ENCODE measurements at regions not wholly inside any gene's neighbourhood (a gene's known extent, or its start where the extent isn't known, plus 50 kb on each side); places are given as distances from the start of the nearest gene placed in this dataset.
"Not testable (repeated sequence)": the region's sequence is repeated elsewhere in the genome, so short reads cannot be mapped to it uniquely, and the experiment has no call there.

DNA sequence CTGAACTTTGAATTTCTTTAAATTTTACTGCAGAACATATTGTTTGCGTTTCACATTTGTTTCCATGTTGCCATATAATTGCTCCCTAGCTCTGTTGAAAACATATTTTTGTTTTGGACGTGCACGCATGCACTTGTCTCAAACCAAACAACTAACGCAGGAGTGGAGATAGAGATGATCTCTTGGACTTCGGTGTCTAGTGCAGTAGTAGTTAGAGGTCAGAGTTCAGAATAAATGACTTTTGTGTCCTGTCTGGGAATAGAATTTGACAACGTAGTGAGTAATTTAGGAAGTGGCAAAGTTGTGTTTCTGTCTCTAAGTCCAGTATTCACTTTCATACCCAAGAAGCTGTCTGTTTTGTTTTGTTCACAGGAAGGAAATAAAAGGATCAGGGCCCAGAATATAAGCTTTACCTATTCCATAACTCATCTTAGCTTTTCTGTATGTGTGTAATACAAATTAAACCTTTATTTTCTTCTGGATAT, 173.8 kb downstream of the AEBP2 start:
- peaks cover 7 to 9% of the 10 kb centered on the region in 2 donors for H3K9me3 Mint-ChIP-seq
- H3K27ac Mint-ChIP-seq: no peak overlapping the region
- H3K27me3 Mint-ChIP-seq: no peaks in the 10 kb centered on the region
- H3K36me3 Mint-ChIP-seq: peaks cover 14 to 22% of the 10 kb centered on the region in 2 donors
- DNase-seq: no peak
- no peak overlapping the region for H3K4me3 Mint-ChIP-seq
- H3K4me1 Mint-ChIP-seq: peaks cover 0 to 2% of the 10 kb centered on the region in 2 donors
- ATAC-seq (replicated peaks): no peak

DNA sequence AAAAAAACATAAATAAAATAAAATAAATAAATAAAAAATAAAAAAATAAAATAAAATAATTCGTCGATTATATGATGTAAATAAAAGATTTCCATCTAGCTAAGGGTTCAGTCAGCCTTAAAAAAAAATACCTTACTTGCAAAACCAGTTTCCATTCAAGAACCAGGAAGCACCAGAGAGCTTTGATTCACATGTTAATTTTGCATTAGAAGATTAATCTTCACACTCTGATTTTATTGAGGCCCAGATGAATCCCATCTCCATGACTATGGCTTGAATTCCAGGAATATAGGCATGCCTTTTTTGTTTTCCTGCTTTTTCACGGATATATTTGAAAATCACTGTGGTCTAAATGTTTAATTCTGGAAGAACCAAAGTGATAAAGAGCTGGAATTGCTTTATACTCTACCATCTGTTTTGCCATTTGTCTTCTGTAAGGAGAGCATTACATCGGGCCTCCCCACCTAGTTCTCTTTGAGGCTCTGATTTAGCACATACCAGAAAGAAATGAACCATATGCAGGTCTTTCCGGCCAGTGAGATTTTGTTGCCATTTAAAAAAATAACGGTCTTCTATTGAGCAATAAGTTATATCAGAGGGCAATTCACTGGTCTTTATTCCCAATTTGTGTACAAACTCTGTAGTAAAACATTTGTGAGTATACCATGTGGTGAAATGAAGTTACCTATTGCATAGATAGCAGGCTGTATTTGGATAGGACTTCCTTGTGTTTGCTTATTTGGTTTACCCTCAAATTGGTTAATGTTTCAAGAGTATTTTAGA, 175.5 kb downstream of the AEBP2 start:
- H3K4me3 Mint-ChIP-seq: no peak overlapping the region
- peaks cover 7 to 9% of the 10 kb centered on the region in 2 donors for H3K9me3 Mint-ChIP-seq
- peaks cover 0 to 2% of the 10 kb centered on the region in 2 donors for H3K4me1 Mint-ChIP-seq
- H3K27me3 Mint-ChIP-seq: no peaks in the 10 kb centered on the region
- H3K27ac Mint-ChIP-seq: no peak overlapping the region
- H3K36me3 Mint-ChIP-seq: peaks cover 14 to 22% of the 10 kb centered on the region in 2 donors
- ATAC-seq (replicated peaks): no peak
- DNase-seq: no peak

DNA sequence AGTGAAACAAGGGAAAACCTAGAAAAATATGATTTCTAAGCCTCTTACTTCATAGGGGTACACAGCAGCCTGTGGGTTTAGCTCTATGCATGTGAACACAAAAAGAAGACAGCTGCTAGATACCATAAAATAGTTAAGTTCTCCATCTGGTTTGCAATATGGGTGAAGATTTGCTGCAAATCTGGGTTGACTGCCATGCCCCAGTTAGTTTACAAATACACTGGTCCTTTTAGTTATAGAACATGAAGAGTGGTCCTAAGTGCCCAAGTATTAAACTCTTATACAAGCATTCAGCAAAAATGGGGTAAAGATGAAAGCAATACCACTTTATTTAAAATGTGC, 176.1 kb downstream of the AEBP2 start:
- Mint-ChIP-seq H3K27me3 (no peaks in the 10 kb centered on the region), H3K36me3 (peaks cover 11 to 22% of the 10 kb centered on the region in 2 donors), H3K4me3 (no peak overlapping the region), H3K27ac (no peak overlapping the region), H3K4me1 (peaks cover 0 to 2% of the 10 kb centered on the region in 2 donors), H3K9me3 (peaks cover 7 to 9% of the 10 kb centered on the region in 2 donors)
- ATAC-seq (replicated peaks) (no peak), DNase-seq (no peak)

DNA sequence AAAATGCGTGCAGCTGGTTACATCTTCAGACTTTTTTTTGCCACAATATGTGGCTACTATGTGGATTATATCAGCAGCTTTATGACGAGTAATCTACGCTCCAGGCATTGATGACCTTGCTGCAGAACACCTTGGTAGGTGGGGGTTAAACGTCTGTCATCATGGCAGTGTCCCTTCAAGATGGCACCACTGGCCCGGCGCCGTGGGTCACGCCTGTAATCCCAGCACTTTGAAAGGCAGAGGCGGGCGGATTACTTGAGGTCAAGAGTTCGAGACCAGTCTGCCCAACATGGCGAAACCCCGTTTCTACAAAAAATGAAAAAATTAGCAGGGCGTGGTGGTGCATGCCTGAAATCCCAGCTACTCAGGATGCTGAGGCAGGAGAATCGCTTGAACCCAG, 177.5 kb downstream of the AEBP2 start:
- Mint-ChIP-seq H3K4me3 (no peak overlapping the region), H3K36me3 (peaks cover 2 to 12% of the 10 kb centered on the region in 2 donors), H3K4me1 (peaks cover 0 to 2% of the 10 kb centered on the region in 2 donors), H3K9me3 (peaks cover 2 to 3% of the 10 kb centered on the region in 2 donors), H3K27ac (no peak overlapping the region), H3K27me3 (no peaks in the 10 kb centered on the region)
- DNase-seq (no peak), ATAC-seq (replicated peaks) (no peak)

DNA sequence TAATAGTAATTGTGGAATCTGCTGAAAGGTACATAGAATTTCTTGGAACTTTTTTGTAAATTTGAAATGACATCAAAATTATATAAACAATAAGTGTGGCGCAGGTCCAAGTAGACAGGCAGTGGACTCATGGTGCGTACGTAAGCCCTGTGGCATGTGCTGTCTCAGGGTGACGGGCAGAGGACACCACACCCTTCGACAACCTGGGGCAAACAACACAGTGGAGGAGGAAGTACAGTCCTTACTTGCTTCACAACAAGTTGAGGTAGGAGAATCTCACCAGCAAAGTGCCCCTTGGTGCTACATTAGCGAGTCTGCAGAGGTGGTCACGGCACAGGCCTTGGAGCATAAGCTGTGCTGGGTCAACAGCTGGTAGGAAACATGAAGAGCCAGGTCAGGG, 180.9 kb downstream of the AEBP2 start:
- Mint-ChIP-seq H3K27ac (no peak overlapping the region), H3K4me1 (peaks cover 0 to 2% of the 10 kb centered on the region in 2 donors), H3K4me3 (no peak overlapping the region), H3K36me3 (no peaks in the 10 kb centered on the region), H3K27me3 (no peaks in the 10 kb centered on the region), H3K9me3 (peaks cover 0 to 1% of the 10 kb centered on the region in 2 donors)
- no peak for ATAC-seq (replicated peaks)
- DNase-seq: no peak

DNA sequence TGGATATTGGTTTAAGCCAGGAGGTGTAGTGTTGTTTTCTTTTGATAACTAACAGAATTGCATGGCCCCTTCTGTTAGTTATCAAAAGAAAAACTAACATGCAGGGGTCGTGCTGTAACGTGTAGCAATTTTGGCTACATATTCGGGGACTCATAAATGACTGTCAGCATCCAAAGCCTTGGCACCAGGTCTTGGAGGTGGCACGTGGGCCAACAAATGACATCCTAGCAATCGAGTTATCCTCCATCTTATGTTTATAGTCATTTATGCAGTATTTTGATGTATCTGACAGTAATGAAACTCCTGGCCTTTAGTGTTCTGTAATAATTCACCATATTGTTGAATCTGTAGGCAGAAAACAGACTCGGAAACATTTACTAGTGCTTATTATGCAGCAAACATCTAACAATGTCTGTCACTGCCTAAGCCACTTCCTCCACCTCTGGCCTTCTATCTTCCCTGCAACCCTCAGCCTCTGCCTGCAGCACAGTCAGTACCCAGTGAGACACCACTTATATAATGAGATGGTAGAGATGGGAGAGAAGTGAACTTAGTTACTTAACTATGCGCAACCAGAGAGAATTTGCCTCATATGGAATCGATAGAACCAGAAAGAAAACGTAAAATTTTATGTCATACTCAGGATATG, 184.6 kb downstream of the AEBP2 start:
- H3K4me3 Mint-ChIP-seq: no peak overlapping the region
- peaks cover 3 to 7% of the 10 kb centered on the region in 2 donors for H3K36me3 Mint-ChIP-seq
- DNase-seq (no peak), ATAC-seq (replicated peaks) (no peak)
- H3K9me3 Mint-ChIP-seq: peaks cover 3 to 4% of the 10 kb centered on the region in 2 donors
- H3K27ac Mint-ChIP-seq: no peak overlapping the region
- no peaks in the 10 kb centered on the region for H3K27me3 Mint-ChIP-seq
- no peaks in the 10 kb centered on the region for H3K4me1 Mint-ChIP-seq

DNA sequence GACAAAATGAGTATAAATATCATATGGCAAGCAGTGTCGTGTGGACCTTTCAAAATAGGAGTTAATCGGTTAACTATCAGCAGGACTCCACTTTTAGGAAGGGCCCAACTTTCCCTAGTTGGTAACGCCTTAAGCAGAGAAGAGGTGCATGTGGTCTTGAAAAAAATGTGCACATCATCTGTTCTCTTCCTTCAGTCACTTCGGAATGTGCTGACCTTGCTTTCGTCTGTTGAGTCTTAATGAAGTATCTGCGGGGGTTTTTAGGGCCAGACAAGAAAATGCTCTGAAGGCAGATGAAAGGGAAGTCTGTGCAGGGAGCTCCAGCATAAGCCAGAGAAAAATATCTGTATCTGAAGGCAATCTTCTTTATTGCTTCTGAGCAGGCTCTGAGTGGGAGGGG, 185.2 kb downstream of the AEBP2 start:
- ATAC-seq (replicated peaks) (no peak), DNase-seq (no peak)
- Mint-ChIP-seq H3K27me3 (no peaks in the 10 kb centered on the region), H3K4me1 (no peaks in the 10 kb centered on the region), H3K36me3 (peaks cover 3 to 7% of the 10 kb centered on the region in 2 donors), H3K4me3 (no peak overlapping the region), H3K9me3 (peaks cover 3 to 4% of the 10 kb centered on the region in 2 donors), H3K27ac (no peak overlapping the region)

DNA sequence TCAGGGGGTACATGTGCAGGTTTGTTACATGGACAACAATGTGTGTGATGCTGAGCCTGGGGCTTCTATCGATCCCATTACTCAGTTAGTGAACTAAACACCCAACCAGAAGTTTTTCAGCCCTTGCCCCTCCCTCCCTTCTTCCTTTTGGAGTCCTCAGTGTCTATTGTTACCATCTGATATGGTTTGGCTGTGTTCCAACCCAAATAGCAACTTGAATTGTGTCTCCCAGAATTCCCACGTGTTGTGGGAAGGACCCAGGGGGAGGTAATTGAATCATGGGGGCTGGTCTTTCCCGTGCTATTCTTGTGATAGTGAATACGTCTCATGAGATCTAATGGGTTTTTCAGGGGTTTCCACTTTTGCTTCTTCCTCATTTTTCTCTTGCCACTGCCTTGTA, 186.3 kb downstream of the AEBP2 start:
- H3K4me1 Mint-ChIP-seq; H3K4me3 Mint-ChIP-seq; H3K27me3 Mint-ChIP-seq; ATAC-seq (replicated peaks); H3K27ac Mint-ChIP-seq; DNase-seq; H3K9me3 Mint-ChIP-seq; H3K36me3 Mint-ChIP-seq: not testable (repeated sequence)

DNA sequence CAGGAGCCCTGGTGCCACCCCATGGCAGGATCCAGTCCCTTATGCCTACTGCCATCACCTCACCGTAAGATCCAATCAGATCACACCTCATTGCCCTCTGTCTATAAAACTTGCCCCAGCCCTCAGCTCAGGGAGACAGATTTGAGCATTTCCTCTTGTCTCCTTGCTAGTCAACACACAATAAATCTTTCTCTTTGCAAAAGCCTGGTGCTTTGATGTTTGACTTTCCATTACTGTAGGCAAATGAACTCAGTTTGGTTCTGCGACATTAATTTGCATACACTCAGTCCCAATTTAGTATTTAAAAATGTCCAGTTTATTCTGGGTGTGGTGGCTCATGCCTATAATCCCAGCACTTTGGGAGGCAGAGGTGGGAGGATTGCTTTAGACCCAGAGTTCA, 188.4 kb downstream of the AEBP2 start:
- DNase-seq: no peak
- H3K36me3 Mint-ChIP-seq: peaks cover 3 to 7% of the 10 kb centered on the region in 2 donors

DNA sequence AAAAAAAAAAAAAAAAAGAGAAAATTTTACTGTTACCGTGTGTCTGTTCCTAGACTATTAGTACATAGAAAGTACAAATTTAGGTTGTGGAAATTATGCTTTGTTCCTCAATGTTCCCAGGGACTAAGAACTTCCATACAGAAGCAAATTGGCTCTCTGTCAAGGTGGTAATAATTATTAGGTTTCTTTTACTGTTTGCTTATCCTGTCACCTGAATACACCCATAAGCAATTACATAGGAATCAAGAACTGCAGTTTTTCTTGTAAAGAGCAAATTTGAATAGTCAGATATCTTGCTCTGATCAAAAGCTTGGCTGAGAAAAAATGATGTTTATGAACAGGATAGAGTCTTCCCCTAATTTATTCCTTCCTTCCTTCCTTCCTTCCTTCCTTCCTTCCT, 191.2 kb downstream of the AEBP2 start:
- no peak for DNase-seq
- no peak for ATAC-seq (replicated peaks)
- H3K4me3 Mint-ChIP-seq: no peak overlapping the region
- no peaks in the 10 kb centered on the region for H3K27me3 Mint-ChIP-seq
- no peak overlapping the region for H3K27ac Mint-ChIP-seq
- peaks cover 3 to 7% of the 10 kb centered on the region in 2 donors for H3K36me3 Mint-ChIP-seq
- peaks cover 3 to 4% of the 10 kb centered on the region in 2 donors for H3K9me3 Mint-ChIP-seq
- H3K4me1 Mint-ChIP-seq: no peaks in the 10 kb centered on the region

More for the DNA sequence above, 188.4 kb downstream of the AEBP2 start:
- Mint-ChIP-seq H3K9me3 (peaks cover 3 to 4% of the 10 kb centered on the region in 2 donors), H3K4me3 (no peak overlapping the region), H3K4me1 (no peaks in the 10 kb centered on the region), H3K27ac (no peak overlapping the region), H3K27me3 (no peaks in the 10 kb centered on the region)
- ATAC-seq (replicated peaks): no peak

DNA sequence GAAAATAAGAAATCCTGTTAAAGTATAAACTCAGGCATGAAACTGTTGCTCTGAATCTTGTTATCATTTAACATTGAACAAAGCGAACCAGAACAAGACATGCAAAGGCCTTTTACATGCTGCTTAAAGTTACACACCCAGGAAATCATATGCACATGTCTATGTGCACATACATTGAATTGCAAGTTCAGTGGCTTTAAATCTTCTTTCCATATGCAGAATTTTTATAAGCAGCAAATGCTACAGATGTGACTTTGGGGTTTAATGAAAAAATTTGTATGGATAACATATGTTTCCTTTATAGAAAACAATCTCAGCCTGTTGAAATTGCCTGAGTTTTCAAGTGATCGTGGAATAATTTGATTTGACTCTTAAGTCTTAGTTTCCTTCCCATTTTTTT, 193.9 kb downstream of the AEBP2 start:
- ATAC-seq (replicated peaks): no peak
- H3K27me3 Mint-ChIP-seq: no peaks in the 10 kb centered on the region
- no peaks in the 10 kb centered on the region for H3K9me3 Mint-ChIP-seq
- no peaks in the 10 kb centered on the region for H3K36me3 Mint-ChIP-seq
- no peak for DNase-seq
- H3K4me1 Mint-ChIP-seq: no peaks in the 10 kb centered on the region
- no peak overlapping the region for H3K4me3 Mint-ChIP-seq
- no peak overlapping the region for H3K27ac Mint-ChIP-seq

DNA sequence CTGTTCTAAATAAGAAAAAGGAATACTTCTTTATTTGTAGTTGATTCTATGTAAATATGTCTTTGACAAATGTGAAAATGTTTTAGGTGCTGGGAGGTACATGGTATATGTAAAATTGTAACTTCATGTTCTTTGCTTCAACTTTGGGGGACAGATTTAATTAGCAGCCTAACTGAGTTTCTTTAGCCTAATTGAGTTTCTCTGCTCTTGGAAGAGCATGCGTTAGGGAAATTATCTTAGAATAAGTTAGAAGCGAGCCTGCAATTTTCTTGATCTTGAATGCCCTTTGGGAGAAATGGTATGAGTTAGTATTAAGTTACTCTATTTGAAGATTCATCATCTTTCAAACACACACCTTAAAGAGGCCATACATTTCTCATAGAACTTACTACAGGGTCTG, 194.3 kb downstream of the AEBP2 start:
- Mint-ChIP-seq H3K4me1 (no peaks in the 10 kb centered on the region), H3K36me3 (no peaks in the 10 kb centered on the region)

DNA sequence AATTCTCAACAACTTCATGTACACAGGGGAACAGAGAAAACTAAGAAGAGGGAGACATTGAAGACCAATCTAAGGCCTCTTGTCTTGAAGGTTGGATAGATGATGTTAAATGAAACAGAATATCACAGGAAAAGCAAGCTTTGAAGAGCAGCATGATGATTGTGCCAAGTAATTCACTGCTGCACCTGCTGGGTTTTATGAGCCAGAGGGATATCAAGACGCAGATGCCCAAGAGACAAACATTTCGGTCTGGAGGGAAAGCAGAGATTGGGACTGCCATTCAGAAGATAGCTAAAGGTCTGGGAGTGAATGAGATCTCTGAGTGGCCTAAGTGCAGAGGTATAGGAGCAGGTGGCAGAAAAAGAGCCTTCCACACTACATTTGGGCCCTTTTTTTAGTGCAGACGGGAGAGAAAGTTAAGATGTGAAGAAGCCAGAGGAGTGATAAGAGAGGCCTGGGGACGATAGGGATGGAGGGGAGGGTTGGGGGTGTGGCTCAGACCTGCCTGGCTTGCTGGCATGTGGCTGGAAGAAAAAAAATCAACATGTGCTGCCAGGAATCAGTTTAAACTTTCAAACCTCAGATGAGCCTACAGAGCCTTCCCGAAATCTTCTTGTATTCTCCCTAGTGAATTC, 200.6 kb downstream of the AEBP2 start:
- ATAC-seq (replicated peaks) (no peak), DNase-seq (no peak)
- Mint-ChIP-seq H3K9me3 (peaks cover 0 to 2% of the 10 kb centered on the region in 2 donors), H3K27me3 (no peaks in the 10 kb centered on the region), H3K4me3 (no peak overlapping the region), H3K4me1 (no peaks in the 10 kb centered on the region), H3K27ac (no peak overlapping the region), H3K36me3 (no peaks in the 10 kb centered on the region)

More for the DNA sequence above, 194.3 kb downstream of the AEBP2 start:
- Mint-ChIP-seq H3K27me3 (no peaks in the 10 kb centered on the region), H3K9me3 (no peaks in the 10 kb centered on the region), H3K27ac (no peak overlapping the region), H3K4me3 (no peak overlapping the region)
- DNase-seq: no peak
- no peak for ATAC-seq (replicated peaks)

DNA sequence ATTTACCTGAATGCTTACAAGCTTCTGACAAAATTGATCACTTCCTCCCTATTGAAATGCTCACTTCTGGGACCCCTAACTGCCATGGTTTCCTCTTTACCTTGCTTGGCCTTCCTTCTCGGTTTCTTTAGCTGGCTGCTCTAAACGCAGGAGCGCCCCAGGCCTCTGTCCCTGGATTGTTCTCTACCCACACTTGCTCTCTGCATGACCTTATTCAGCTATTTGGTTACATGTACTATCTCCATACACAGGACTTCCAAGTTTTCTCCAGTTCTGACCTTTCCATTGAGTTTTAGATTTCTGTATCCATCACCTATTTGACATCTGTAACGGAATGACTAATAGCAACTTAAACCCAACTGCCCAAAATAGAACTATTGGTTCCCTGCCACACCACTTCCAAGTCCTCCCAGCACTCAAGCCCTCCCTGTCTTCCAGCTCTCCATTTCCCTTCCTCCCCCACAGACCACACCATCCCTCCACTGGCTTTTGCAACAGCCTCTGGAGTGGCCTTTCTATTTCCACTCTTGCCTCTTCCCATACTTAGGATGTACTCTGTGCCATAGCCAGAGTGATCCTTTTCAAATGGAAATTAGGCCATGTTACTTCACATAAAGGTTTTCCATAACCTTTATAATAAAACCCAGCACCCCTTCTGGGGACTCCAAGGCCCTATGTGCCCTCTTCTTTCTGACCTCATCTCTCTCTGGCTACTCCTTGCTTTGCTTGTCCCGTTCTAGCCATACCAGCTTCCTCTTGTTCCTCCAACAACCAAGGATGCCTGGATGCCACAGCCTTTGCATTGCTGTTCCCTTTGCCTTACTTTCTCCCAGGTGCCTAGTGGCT, 202.2 kb downstream of the AEBP2 start:
- Mint-ChIP-seq H3K27ac (no peak overlapping the region), H3K27me3 (no peaks in the 10 kb centered on the region), H3K4me3 (no peak overlapping the region), H3K36me3 (peaks cover 4 to 5% of the 10 kb centered on the region in 2 donors), H3K9me3 (peaks cover 6 to 7% of the 10 kb centered on the region in 2 donors), H3K4me1 (no peaks in the 10 kb centered on the region)
- DNase-seq: no peak
- no peak for ATAC-seq (replicated peaks)

Measured in stimulated activated naive B cell treated with anti-CD40 and anti-IgM and Interleukin-4, amounts not matched to agents 10 μg/mL and 1 μg/mL and 100 μg/mL, for 72 hours (primary cell).